Cardiac muscle cell (in vitro differentiated cells and primary cell): ENCODE measurements at regions not wholly inside any gene's neighbourhood (a gene's known extent, or its start where the extent isn't known, plus 50 kb on each side); places are given as distances from the start of the nearest gene placed in this dataset.

ENCODE experiments used
- DNase-seq, 2 donors: peaks; one replicate each; pipeline versions ENCODE4 v3.0.0 to v3.0.0-alpha.2; 2010 to 2017; ENCODE audit warnings: low read depth in 1 of 2, low spot score in 1 of 2
- H3K27ac ChIP-seq: fragments of 200-600 bp; sonication (generic); 2 replicates; pipeline ENCODE4 v1.5.1; 2016
- H3K27me3 ChIP-seq: fragments of 200-600 bp; sonication (generic); 2 replicates; pipeline ENCODE4 v1.6.0; 2016; ENCODE audit warnings: control low read depth
- H3K36me3 ChIP-seq: fragments of 200-600 bp; sonication (generic); 2 replicates; pipeline ENCODE4 v1.5.1; 2016; ENCODE audit warnings: control low read depth
- H3K4me1 ChIP-seq: fragments of 200-600 bp; sonication (generic); 2 replicates; pipeline ENCODE4 v1.8.1; 2017; ENCODE audit warnings: low read depth, mild to moderate bottlenecking, mixed run types
- H3K4me3 ChIP-seq: fragments of 200-600 bp; sonication (generic); 2 replicates; pipeline ENCODE4 v1.5.1; 2016; ENCODE audit warnings: mild to moderate bottlenecking
- H3K9me3 ChIP-seq: fragments of 200-600 bp; sonication (generic); 2 replicates; pipeline ENCODE4 v1.5.1; 2017; ENCODE audit warnings: low read depth, mild to moderate bottlenecking, control low read depth
- CTCF ChIP-seq: IDR thresholded peaks from 2 replicates; pipeline ENCODE4 v1.5.1; 2012; ENCODE audit warnings: low read depth, mild to moderate bottlenecking, low read length

DNA sequence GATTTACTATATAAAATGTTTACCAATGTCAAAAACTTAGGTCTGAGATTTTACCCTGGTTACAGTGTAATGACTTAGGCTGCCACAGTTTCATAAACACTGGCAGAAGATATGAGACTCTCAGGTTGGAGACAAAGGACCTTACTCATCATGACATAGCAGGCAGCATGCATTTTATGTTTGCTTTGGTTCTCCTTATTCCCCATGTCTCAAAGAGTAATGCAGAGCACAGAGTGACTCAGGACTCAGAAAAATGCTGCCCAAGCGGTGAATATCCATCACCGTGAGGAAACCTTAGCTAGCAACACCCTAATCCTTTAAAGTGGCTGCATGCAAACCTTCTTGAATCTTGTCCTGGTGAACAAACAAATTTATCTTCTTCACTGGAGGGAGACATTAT lies 112.1 kb upstream of the EYS start:
- Histone ChIP-seq H3K9me3 (no peaks in the 10 kb centered on the region), H3K27me3 (no peaks in the 10 kb centered on the region), H3K27ac (no peak overlapping the region), H3K4me1 (no peaks in the 10 kb centered on the region), H3K36me3 (no peaks in the 10 kb centered on the region), H3K4me3 (no peak overlapping the region)
- no peak for DNase-seq
- TF ChIP-seq CTCF = no peak

DNA sequence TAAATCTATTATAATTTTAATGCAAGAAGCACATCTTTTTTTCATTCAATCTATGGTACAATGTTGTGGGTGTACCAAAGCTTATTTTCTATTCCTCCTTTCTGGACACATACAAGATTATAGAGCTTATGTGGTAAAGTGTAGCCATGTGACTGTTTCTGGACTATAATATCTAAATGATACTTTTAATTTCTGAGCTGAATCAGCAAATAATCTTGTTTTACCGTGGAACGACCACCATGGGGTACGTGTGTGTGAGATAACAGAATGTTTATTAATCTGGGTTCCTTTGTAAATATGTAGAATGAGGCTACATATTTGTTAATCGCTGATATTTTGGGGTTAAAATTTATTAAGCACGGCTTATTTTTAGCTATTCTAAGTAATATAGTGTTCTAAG lies 111.5 kb upstream of the EYS start:
- no peaks in the 10 kb centered on the region for H3K27me3 ChIP-seq
- H3K36me3 ChIP-seq = no peaks in the 10 kb centered on the region
- no peak for TF ChIP-seq CTCF
- H3K4me3 ChIP-seq = no peak overlapping the region
- H3K4me1 ChIP-seq = no peaks in the 10 kb centered on the region
- no peak overlapping the region for H3K27ac ChIP-seq
- no peak for DNase-seq
- no peaks in the 10 kb centered on the region for H3K9me3 ChIP-seq

DNA sequence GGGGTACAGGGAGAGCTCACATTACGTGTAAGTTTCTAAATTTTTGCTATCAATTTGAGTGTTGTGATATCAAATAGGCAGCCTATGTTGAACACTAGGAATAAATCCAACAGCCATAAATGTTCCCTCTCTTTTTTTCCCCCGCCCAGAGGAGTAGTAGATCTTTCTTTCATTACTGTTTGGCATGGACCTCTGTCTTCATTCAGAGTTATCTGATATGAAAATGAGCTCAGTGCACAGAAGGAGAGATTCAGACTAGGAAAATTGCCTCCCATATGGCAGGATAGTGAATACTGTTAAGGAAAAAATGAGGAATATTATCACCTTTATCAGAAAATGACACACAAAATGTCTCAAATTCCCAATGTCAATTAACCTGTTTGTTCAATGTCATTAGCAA lies 110.0 kb upstream of the EYS start:
- H3K27me3 ChIP-seq = no peaks in the 10 kb centered on the region
- no peaks in the 10 kb centered on the region for H3K9me3 ChIP-seq
- H3K27ac ChIP-seq = no peak overlapping the region
- DNase-seq = no peak
- TF ChIP-seq CTCF = no peak
- H3K4me1 ChIP-seq = no peaks in the 10 kb centered on the region
- H3K4me3 ChIP-seq = no peak overlapping the region
- no peaks in the 10 kb centered on the region for H3K36me3 ChIP-seq

DNA sequence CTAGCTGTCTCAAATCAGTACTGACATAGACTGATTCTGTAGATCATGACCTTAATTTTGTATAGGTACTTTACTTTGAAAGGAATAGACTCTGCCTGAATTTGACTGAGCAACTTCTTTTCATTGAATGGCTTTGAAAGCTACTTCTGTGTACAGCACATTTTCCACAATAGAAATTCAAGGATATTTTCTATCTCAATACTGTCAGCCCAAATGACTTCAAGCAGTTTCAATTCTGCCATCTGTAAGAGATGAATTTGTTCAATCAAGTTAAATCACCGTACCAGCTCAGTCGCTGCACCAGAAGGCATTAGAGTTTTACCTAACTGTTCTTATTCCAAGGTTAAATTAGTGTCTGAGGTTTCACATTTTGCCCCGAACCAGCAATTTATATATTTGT lies 107.0 kb upstream of the EYS start:
- H3K36me3 ChIP-seq = no peaks in the 10 kb centered on the region
- H3K4me1 ChIP-seq = no peaks in the 10 kb centered on the region
- H3K4me3 ChIP-seq = no peak overlapping the region
- H3K27me3 ChIP-seq = no peaks in the 10 kb centered on the region
- no peak for DNase-seq
- no peaks in the 10 kb centered on the region for H3K9me3 ChIP-seq
- H3K27ac ChIP-seq = no peak overlapping the region
- TF ChIP-seq CTCF = no peak

GRCh38 chr6:65803186-65803585 lies 96.2 kb upstream of the EYS start:
- H3K36me3 ChIP-seq = no peaks in the 10 kb centered on the region
- H3K9me3 ChIP-seq = no peaks in the 10 kb centered on the region
- H3K4me3 ChIP-seq = no peak overlapping the region
- no peak for DNase-seq
- no peak overlapping the region for H3K27ac ChIP-seq
- no peaks in the 10 kb centered on the region for H3K4me1 ChIP-seq
- TF ChIP-seq CTCF = no peak
- H3K27me3 ChIP-seq = no peaks in the 10 kb centered on the region

GRCh38 chr6:65799389-65799788 lies 92.4 kb upstream of the EYS start:
- no peaks in the 10 kb centered on the region for H3K27me3 ChIP-seq
- no peak overlapping the region for H3K4me3 ChIP-seq
- H3K9me3 ChIP-seq = no peaks in the 10 kb centered on the region
- no peaks in the 10 kb centered on the region for H3K4me1 ChIP-seq
- no peak overlapping the region for H3K27ac ChIP-seq
- no peak for TF ChIP-seq CTCF
- no peaks in the 10 kb centered on the region for H3K36me3 ChIP-seq
- DNase-seq = no peak
